Astrocyte of the cerebellum (primary cell): ENCODE measurements at regions not wholly inside any gene's neighbourhood (a gene's known extent, or its start where the extent isn't known, plus 50 kb on each side); places are given as distances from the start of the nearest gene placed in this dataset.

Experiments
- DNase-seq: peaks from one replicate; pipeline ENCODE4 v3.0.0-alpha.2; 2011; ENCODE audit warnings: low read depth
- H3K4me3 ChIP-seq: 2 replicates; pipeline ENCODE4 v1.5.1; 2011; ENCODE audit warnings: mild to moderate bottlenecking, low read depth, low read length, moderate library complexity
- in situ Hi-C: cut with HindIII; loops from 2 replicates; pipeline ENCODE4 v1.10.0; 2017; ENCODE audit warnings: low sequenced_read_pairs
- TF ChIP-seq, protein P1 (sequence below): IDR thresholded peaks from 2 replicates; pipeline ENCODE4 v1.5.1; 2012; ENCODE audit warnings: low read length, low read depth, moderate library complexity, mild to moderate bottlenecking; ENCODE audit errors: missing control alignments

- H3K4me3 ChIP-seq, result no peak overlapping the region
- DNase-seq, result no peak
- in situ Hi-C loops, result no loop called here
- TF ChIP-seq, protein P1, sequence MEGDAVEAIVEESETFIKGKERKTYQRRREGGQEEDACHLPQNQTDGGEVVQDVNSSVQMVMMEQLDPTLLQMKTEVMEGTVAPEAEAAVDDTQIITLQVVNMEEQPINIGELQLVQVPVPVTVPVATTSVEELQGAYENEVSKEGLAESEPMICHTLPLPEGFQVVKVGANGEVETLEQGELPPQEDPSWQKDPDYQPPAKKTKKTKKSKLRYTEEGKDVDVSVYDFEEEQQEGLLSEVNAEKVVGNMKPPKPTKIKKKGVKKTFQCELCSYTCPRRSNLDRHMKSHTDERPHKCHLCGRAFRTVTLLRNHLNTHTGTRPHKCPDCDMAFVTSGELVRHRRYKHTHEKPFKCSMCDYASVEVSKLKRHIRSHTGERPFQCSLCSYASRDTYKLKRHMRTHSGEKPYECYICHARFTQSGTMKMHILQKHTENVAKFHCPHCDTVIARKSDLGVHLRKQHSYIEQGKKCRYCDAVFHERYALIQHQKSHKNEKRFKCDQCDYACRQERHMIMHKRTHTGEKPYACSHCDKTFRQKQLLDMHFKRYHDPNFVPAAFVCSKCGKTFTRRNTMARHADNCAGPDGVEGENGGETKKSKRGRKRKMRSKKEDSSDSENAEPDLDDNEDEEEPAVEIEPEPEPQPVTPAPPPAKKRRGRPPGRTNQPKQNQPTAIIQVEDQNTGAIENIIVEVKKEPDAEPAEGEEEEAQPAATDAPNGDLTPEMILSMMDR, result no peak
These were observed 157.7 kb upstream of the RPL38 start for GRCh38 chr17:74045608-74046280.

GRCh38 chr17:74049167-74049966 lies 154.1 kb upstream of the RPL38 start:
- TF ChIP-seq, protein P1, result no peak
- no peak for DNase-seq
- H3K4me3 ChIP-seq, result no peak overlapping the region
- in situ Hi-C loops, result no loop called here

GRCh38 chr17:74049967-74050458 lies 153.5 kb upstream of the RPL38 start:
- no peak overlapping the region for H3K4me3 ChIP-seq
- TF ChIP-seq, protein P1, result no peak
- no peak for DNase-seq
- in situ Hi-C loops, result no loop called here

DNA sequence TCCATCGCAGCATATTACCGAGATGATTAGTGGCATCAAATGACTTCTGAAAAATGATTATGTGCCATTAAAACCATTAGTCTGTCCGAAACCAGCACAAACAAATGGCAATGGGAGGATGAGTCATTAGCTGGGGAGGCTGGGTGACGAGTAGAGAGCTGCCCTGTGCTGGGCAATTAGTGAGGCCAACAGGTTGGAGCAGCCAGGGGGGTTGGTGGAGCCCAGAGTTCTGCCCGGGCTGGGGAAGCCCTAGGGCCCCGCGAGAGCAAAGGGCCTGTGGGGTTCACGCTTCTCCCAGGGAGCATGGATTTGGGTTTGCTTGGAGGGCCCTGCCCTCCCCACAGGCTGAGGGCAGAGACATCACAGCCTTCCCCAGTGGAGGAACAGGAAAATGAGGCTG lies 152.1 kb upstream of the RPL38 start:
- TF ChIP-seq, protein P1, result no peak
- in situ Hi-C loops, result no loop called here

DNA sequence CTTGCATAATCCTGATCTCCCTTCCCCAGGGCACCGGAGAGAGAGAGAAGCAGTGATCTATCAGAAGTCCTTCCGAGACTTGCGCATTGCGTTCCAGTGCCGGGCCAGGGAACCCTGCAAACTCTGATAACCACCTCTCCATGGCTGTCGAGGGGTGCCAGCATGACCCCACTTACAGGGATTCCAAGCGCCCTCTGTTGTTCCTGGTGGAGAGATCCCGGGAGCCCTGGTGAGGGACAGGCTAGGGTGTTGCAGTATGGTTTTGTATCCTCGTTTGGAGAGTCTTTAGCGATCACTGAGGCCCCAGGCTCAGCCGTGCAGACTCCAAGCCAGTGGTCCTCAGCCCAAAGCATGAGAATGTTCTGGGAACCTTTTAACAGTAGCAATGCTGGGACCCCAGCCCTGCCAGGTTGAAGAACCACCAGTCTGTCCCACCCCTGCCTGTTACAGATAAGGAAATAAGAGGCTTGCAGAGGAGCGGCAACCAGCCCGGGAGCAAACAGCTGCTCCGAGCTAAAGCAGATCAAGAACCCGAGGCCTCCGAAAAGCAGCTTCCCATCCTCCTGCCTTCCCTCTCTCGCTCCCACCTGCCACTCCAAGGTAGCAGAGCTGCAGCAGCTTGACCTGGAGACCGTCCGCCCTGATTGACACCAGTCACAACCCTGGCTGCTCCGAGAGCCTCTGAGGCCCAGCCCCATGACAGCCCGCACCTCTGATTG lies 150.3 kb upstream of the RPL38 start:
- in situ Hi-C loops, result no loop called here

More for the DNA sequence above, 152.1 kb upstream of the RPL38 start:
- no peak for DNase-seq
- no peak overlapping the region for H3K4me3 ChIP-seq

DNA sequence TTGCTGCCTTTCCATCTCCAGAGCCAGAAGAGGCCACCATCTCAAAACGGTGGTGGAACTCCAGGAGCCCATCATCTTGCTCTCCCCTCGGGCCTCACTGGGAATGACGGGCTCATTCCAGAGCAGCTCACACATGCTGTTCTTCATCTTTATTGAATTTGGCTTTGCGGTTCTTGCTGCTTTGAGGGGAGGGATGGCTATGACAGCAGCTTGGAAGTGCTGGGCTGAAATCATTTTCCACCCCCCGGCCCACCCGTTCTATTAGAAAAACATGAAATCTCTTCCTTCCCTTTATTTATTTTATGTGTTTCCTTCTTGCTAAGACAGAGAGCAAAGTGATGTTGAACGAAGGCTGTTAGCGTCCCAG lies 149.8 kb upstream of the RPL38 start:
- TF ChIP-seq, protein P1, result no peak
- no peak overlapping the region for H3K4me3 ChIP-seq
- in situ Hi-C loops, result no loop called here
- no peak for DNase-seq

More for the DNA sequence above, 150.3 kb upstream of the RPL38 start:
- DNase-seq, result no peak
- TF ChIP-seq, protein P1, result no peak
- no peak overlapping the region for H3K4me3 ChIP-seq
